ENCODE measurements at regions not wholly inside any gene's neighbourhood (a gene's known extent, or its start where the extent isn't known, plus 50 kb on each side); places are given as distances from the start of the nearest gene placed in this dataset.

DNA sequence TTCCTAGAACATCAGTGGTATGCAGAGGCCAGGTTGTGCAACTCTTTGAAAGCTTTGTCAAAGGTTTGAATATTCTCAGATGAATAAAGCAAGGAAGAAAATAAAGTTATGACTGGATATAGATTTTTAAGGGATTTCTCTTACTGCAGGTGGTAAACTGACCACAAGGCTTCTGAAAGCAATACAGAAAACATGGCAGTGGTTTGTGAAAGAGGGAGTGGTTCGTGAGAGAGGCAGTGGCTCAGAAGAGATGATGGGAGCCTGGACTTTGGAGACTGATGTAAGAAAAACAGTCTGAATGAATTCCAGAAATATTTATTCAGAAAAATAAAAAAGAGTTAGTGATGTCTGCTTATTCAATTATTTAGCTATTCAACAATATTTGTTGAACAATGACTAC, 380.4 kb upstream of the CTNND2 start:
- DNase-seq (ENCODE audit: extremely low read depth in 1 of 11, low read depth in 9 of 11, low spot score in 4 of 11) = no peak

DNA sequence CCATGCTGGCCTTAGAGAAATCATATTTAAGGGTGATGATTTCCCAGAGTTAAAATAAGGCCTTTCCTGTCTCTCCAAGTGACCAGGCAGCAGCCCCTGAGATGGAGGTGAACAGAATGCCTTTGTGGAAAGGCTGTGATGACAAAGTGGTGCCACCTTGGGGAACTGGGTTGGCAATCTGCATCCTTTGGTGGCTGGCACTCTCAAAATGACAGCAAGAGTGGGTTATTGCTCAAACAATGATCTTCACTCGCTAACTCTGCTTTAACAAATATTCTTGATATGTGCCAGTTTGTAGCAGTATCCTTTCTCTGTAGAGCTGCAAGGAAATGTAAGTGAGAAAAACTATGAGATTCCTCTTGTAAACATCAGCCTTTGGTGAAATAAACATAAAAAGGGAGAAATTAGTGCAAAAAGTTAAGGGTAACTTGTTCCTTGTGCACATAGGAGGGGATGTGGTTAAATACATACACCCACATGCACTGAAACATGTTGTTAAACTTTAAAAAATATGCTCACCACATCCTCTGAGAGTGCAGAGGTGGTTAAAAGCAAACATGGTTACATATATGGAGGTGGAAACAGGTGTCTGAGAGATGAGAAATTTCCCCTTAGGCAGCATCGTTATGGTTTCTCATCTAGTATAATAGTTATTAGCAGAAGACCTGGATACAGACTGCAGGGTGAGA, 373.4 kb upstream of the CTNND2 start:
- DNase-seq (ENCODE audit: extremely low read depth in 1 of 11, low read depth in 9 of 11, low spot score in 4 of 11) = no peak

DNA sequence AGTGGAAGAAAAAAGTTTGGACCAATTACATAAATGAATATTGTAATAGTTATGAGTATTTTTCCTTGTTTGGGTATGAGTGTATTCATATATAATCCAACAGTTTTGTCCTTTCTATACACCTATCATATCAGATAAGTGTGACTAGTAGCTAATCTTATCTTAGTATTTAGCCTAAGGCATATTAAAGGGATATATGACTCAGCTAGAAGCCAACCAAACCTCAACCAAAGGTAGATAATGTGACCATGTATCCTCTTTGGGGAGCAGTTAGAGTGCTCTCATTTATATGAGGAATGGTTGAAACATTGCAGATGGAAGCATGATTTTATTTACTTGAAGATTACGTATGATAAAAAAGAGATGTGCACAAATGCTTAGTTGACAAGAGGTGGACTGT, 370.0 kb upstream of the CTNND2 start:
- DNase-seq (ENCODE audit: extremely low read depth in 1 of 11, low read depth in 9 of 11, low spot score in 4 of 11) = no peak

DNA sequence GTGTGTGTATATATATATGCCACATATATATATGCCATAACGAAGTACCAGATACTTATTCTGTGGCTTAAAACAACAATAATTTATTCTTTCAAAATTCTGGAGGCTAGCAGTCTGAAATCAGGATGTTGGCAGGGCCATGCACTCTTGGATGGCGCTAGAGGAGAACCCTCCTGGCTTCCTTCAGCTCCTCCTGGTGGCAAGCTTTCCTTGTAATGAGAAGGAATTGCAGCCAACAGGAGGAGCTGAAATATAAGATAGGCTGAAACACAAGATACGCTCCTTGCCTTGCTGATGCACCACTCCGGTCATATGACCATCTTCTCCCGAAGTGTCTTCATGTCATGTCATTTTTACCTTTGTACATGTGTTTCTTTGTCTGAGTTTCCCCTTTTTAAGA, 368.1 kb upstream of the CTNND2 start:
- no peak for DNase-seq (ENCODE audit: extremely low read depth in 1 of 11, low read depth in 9 of 11, low spot score in 4 of 11)

DNA sequence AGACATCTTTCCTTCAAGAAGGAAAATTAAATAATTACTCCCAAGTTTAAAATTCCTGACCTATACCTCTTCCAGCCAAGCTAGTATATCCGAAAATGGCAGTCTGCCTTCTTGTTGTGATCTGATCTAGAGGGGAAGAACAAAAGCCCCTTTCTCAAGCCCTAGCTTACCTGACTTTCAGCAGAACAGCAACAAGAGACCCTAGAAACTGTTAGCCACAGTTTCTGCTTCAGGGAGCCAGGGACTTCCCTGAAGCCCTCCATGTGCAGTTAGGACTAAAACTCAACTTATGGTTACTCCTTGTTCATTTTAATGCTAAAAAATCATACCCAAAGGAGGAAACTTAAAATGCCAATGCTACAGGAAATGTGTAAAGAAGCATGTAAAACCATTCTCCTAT, 366.7 kb upstream of the CTNND2 start:
- DNase-seq (ENCODE audit: extremely low read depth in 1 of 11, low read depth in 9 of 11, low spot score in 4 of 11) = no peak

DNA sequence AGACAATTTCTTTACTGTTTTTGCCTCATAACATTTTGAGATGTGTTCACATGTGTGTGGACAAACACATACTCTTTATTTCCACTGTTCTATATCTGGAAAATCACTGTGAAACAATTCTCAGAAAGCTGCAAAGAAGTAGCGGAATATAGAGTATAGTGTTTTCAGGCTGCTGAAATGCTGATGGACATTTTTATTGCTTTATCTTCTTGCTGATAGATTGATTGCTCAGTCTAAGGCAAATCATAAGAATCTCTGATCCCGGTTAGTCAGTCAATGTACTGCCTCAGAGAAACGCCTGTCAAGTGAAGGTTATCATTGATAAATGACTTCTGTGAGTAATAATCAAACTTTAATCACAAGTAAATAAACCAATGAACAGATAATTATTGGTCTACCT, 364.9 kb upstream of the CTNND2 start:
- no peak for DNase-seq (ENCODE audit: extremely low read depth in 1 of 11, low read depth in 9 of 11, low spot score in 4 of 11)

DNA sequence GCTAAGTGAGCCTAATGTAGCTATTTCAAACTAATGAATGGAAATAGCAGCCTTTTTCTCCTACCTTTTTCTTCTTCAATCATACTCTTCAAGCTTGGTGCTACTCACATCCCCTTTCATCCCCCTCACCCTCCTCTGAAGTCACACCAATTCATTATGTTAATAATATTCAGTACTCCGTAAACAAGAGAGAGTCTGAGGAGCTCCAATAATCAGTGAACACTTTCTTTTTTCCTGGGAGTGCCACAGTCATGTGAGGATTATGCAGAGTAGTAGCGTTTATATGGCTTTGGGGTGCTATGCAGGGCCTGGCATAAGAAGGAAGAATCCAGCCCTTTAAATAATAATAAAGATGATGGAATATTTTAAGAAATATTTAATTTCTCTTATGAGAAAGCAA, 354.3 kb upstream of the CTNND2 start:
- no peak for DNase-seq (ENCODE audit: extremely low read depth in 1 of 11, low read depth in 9 of 11, low spot score in 4 of 11)

DNA sequence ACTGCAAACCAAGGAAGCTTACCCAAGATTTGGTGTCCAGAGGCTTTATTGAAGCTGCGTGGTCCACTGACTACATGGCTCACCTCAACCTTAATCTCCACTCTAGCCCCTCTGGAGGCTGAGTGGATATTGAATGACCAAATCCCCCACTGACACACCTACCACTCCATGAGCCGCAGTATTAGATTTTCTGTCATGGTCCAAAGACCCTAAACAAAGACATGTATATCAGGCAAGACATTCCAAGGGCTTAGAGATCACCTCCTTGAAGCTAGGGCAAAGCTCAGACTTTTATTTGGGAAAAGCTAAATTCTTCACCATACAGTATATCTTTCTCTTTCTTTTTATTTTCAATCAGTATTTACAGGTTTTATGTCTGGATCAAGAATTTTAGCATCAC, 346.2 kb upstream of the CTNND2 start:
- no peak for DNase-seq (ENCODE audit: extremely low read depth in 1 of 11, low read depth in 9 of 11, low spot score in 4 of 11)

DNA sequence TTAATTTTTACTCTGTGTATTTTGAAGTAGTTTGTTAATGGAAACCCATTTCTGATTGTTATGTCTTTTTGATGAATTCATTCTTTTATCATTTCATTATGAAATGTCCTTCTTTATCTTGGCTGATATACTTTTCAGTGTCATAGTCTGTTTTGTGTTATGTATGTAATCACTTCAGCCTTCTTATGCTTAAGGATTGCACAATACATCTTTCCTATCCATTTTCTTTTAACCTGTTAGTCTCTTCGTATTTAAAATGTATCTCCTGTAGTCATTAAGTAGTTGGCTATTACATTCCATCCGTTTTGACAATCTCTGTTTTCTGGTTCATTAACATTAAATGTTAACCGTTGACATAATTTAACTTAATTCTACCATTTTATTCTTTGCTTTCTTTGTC, 344.6 kb upstream of the CTNND2 start:
- no peak for DNase-seq (ENCODE audit: extremely low read depth in 1 of 11, low read depth in 9 of 11, low spot score in 4 of 11)

DNA sequence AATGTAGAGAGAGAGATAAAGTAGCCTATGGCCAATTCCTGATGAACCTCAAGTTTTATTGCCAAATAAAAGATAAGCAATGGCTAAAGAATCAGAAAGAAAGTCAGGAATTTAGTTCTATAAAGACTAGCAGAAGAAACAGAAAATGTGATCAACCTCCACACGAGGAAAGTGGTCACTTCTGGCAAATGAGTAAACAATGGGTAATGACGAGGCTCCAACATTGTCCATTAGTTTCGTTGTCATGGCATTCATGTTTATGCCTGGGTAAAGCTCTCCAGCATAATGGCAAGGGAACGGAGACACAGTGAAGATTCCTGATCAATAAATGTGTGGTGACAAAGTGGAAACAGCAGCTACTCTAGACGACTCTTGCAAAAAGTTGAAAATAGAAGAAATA, 341.8 kb upstream of the CTNND2 start:
- no peak for DNase-seq (ENCODE audit: extremely low read depth in 1 of 11, low read depth in 9 of 11, low spot score in 4 of 11)

DNA sequence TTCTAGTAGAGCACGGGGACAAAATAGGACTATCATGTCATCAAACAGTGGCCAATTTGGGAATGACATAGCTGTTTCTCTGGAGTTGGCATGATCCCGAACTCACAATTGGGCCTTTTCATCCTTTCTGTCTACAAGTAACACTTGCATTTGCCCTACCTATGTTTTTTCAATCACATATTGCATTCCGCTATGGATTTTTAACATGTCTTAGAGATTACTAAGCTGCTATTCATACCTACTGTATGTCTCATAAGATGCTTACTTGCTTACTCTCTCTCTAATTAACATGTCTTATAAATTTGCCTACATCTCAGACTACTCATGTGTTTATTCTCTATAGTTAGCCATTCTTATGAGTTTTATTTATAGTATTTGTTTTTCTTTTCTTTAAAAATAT, 341.2 kb upstream of the CTNND2 start:
- DNase-seq (ENCODE audit: extremely low read depth in 1 of 11, low read depth in 9 of 11, low spot score in 4 of 11) = no peak

DNA sequence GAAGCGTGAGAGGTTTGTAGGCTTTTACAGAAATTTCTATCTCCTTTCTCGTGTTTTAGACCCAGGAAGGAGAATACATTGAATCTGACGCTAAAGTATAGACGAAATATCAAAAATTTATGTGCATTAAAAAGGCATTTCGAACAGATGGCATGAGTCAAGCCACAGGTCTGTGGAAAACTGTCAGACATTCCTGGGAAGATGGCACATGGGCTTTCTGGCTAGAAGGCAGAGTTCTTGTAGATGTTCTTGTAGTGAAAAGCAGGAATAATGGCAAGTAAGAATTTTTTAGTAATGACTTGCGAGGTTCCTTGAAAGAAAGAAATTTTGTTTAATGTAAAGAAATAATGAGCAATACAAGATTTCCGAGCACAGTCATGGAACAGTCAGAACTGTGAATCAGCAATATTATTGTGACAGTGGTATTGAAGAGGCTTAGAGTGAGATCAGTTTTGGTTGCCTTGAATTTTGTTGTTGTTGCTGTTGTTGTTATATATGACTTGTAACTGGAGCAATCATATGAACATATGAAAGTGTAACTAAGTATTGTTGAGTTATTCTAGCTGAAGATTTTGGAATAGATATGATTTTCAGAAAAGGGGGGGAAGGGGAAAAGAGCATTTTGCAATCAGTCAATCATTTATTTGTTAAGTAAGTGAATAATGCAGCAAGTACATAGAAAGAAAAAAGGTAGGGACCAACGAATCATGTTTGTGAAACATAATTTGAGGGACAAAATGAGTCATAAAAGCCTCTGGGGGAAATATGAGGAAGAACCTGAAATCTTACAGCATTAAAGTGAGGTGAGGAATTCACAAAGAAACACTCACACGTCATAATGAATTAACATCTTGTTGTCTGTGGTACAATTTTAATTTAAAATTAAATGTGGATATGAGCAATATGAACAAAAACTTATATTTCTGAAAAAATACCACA, 339.0 kb upstream of the CTNND2 start:
- DNase-seq (ENCODE audit: extremely low read depth in 1 of 11, low read depth in 9 of 11, low spot score in 4 of 11) = no peak

DNA sequence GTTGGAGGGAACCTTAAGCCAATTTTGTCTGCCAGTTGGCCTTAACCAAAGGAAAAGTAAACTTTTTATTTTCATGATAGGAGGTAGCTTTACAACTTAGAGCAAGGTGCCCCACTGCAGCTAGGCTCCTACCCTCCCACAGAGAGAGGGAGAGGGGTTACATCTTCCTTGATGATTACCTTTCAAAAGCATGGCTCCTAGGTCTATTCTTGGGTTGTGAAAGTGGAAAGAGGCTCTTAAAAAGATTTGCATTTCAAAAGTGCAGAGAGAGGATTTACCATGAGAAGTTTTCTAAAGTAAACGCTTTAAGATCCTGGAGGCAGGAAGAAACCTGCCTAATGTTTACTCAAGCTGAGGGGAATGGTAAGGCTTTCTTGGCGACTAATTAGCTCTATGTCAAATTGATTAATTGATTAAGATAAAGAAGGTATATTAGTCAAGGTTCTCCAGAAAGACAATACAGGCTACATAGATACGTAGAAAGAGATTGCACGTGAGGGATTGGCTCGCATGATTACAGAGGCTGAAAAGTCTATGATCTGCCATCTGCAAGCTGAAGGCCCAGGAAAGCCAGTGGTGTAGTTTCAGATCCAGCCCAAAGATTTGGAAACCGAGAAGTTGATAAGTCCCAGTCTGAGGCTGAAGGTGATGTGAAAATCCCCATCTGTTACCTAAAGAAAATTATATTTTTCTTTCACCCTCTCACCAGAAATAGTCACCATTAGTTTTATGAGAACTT, 333.8 kb upstream of the CTNND2 start:
- no peak for DNase-seq (ENCODE audit: extremely low read depth in 1 of 11, low read depth in 9 of 11, low spot score in 4 of 11)

DNA sequence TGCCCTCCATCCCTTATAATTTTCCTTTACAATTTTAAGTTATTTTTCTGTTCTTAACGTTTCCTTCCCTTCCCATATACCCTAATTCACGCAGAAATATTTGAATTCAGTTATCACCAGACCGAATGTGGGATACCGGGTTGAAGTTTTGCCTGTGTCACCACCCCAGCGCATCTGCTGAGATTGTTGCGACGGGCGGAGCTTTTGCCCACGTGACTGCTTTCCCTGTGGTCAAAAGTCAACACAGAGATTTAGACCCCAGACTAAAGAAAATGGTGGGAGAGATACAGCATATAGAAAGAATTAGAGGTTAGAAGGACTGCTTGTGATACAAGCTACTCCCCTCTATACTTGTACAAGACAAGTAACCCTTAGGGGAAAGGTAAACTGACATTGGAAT, 326.4 kb upstream of the CTNND2 start:
- DNase-seq (ENCODE audit: extremely low read depth in 1 of 11, low read depth in 9 of 11, low spot score in 4 of 11) = no peak

DNA sequence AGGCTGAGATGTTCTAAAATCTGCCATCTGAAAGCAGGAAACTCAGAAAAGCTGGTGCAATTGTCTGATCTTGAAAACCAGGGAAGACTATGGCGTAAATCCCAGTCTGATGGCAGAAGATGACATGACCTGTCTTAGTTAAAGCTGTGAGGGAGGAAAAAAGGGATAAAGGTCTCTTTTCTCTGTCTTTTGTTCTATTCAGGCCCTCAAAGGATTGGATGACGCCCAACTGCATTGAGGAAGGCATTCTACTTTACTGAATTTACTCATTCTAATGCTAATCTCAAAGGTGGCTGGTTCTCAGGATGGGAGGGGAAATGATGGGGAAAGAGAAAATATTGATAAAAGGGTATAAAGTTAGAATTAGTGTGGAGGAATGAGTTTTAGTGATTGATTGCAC, 312.8 kb upstream of the CTNND2 start:
- no peak for DNase-seq (ENCODE audit: extremely low read depth in 1 of 11, low read depth in 9 of 11, low spot score in 4 of 11)

DNA sequence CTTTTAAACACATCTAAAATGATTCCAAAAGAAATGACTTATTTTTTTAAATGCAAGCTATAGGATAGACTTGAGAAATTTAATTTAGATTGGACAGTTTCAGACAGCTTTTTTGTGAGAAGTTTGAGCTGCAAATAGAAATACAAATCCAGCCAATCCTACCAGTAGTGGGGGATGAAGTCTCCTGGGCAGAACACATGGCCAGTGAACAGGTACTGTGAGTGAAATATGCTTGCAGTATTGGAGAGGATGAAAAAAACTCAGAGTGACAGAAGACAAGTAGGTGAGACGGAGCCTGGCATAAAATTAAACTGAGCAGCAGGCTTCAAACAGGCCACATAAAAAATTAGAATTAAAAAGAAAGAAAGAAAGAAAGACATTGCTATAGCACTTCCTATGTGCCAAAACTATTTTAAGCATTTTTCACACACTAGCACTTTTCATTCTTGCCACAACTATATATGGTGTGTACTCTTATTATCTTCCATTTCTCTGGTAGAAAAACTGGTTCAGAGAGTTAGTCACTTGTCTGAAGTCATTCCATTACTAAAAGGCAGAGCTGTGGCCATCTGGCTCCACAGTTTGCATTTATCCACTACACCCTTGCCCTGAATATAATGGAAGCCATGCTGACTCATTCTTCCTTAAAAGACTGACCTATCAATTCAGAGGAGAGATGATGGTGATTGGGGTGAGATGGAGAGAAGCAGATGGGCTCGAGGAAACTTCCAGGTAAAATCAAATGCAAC, 310.2 kb upstream of the CTNND2 start:
- no peak for DNase-seq (ENCODE audit: extremely low read depth in 1 of 11, low read depth in 9 of 11, low spot score in 4 of 11)

DNA sequence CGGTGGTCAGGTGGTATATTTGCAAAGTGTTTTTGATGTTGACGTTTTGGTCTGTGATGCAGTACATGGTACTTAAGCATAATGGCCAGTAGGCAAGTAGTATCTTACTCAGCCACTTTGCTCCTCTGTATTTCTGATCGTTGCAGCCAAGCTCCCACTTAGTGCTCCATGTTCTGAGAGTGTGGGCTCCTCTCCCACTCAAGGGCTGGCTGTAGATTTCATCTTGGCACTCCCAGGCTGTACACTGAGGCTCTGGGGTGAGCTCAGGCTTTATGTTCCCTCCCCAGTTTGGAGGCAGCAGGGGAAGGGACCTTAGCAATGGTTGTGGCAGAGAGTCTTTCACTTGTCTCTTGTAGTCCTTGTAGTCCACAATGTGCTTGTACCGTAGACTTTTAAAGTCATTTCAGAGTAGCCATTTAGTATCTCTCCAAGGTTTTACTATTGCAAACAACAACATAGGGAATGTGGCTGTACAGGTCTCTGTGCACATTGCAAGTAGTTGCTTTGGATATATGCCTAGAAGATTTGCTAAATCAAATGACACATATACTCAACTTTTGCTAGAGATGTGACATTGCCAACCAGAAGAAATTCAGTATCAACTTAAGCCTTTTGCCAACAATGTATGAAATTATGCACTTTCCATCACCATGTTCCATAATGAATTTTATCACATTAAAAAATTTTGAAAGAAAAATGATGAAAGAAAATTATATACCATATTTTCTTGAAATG, 304.3 kb upstream of the CTNND2 start:
- no peak for DNase-seq (ENCODE audit: extremely low read depth in 1 of 11, low read depth in 9 of 11, low spot score in 4 of 11)

DNA sequence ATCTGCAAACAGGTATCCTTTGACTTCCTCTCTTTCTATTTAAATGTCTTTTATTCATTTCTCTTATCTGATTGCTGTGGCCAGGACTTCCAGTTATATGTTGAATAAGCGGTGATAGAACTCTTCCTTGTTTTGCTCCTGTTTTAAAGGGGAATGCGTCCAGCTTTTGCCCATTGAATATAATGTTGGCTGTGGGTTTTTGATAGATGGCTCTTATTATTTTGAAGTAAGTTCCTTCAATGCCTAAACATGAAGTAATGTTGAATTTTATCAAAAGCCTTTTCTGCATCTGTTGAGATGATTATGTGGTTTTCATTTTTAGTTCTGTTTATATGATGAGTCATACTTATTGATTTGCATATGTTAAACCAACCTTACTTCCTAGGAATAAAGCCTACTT, 300.5 kb upstream of the CTNND2 start:
- no peak for DNase-seq (ENCODE audit: extremely low read depth in 1 of 11, low read depth in 9 of 11, low spot score in 4 of 11)

DNA sequence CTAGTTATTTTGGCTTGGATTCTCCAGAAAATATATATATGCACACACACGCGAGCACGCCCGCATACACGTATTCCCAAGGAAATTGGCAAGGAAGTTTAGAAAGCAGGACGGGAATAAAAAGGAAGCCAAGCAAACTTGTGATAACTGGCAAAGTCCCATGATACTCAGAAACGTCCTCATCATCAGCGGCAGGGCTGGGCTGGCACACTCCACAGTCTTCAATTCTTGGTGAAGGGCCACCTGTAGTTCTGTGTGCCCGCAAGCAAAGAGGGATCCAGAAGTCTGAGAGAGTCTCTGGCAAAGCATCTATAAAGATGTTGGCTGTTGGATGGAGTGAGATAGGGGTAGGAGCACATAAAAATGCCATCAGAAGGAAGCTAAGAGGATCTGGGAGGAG, 289.3 kb upstream of the CTNND2 start:
- no peak for DNase-seq (ENCODE audit: extremely low read depth in 1 of 11, low read depth in 9 of 11, low spot score in 4 of 11)

Data from renal cortex interstitium (tissue), 11 donors.